ENCODE measurements at regions not wholly inside any gene's neighbourhood (a gene's known extent, or its start where the extent isn't known, plus 50 kb on each side); places are given as distances from the start of the nearest gene placed in this dataset.
"Not testable (repeated sequence)": the region's sequence is repeated elsewhere in the genome, so short reads cannot be mapped to it uniquely, and the experiment has no call there.

- Histone ChIP-seq H3K9ac (ENCODE audit: low read depth, low read length, poor library complexity) (no peak overlapping the region), H2AK5ac (ENCODE audit: low read depth, low read length) (no peak overlapping the region), H3K14ac (ENCODE audit: low read length) (no peak overlapping the region), H3K4me3 (ENCODE audit: low read length in 2 of 2) (no peak overlapping the region), H3K27me3 (ENCODE audit: control insufficient read depth in 3 of 3, insufficient read depth in 3 of 3, low read depth in 1 of 3, low read length in 3 of 3) (no peaks in the 10 kb centered on the region), H3K36me3 (replicated peaks in 1 of 2; ENCODE audit: control insufficient read depth in 2 of 2, insufficient read depth in 2 of 2, low read length in 2 of 2) (no peaks in the 10 kb centered on the region), H3K4ac (ENCODE audit: low read length) (no peak overlapping the region), H3K4me2 (ENCODE audit: insufficient read depth, low read length, poor library complexity, severe bottlenecking) (no peak overlapping the region), H4K8ac (ENCODE audit: low read depth, low read length) (no peak overlapping the region), H2BK120ac (ENCODE audit: low read depth, low read length) (no peak overlapping the region), H4K91ac (ENCODE audit: low read depth, low read length, poor library complexity) (no peak overlapping the region), H3K79me1 (ENCODE audit: low read depth, low read length) (no peaks in the 10 kb centered on the region), H2BK15ac (ENCODE audit: low read length) (no peak overlapping the region), H2BK5ac (ENCODE audit: low read length) (no peak overlapping the region), H2AFZ (ENCODE audit: low read length) (no peak overlapping the region), H3K9me3 (replicated peaks in 1 of 2; ENCODE audit: control insufficient read depth in 2 of 2, insufficient read depth in 1 of 2, low read depth in 1 of 2, low read length in 2 of 2) (peaks cover 0 to 1% of the 10 kb centered on the region in 2 donors), H2BK12ac (ENCODE audit: low read length) (no peak overlapping the region), H3K18ac (ENCODE audit: low read length) (no peak overlapping the region), H3K23ac (ENCODE audit: low read depth, low read length, poor library complexity) (no peak overlapping the region), H3K4me1 (ENCODE audit: control insufficient read depth in 2 of 2, insufficient read depth in 1 of 2, low read depth in 1 of 2, low read length in 2 of 2) (peaks cover 0 to 2% of the 10 kb centered on the region in 2 donors), H3K27ac (replicated peaks; ENCODE audit: low read length) (no peak overlapping the region)
- DNase-seq (ENCODE audit: low spot score): no peak
Observed at GRCh38 chr9:6109571-6109970, 94.1 kb upstream of the RANBP6 start.

GRCh38 chr9:6106711-6107339 lies 91.4 kb upstream of the RANBP6 start:
- H3K4ac ChIP-seq (ENCODE audit: low read length): no peak overlapping the region
- no peak overlapping the region for H2AK5ac ChIP-seq (ENCODE audit: low read depth, low read length)
- H4K8ac ChIP-seq (ENCODE audit: low read depth, low read length): no peak overlapping the region
- peak overlapping the region; percentile 68 for H2AFZ ChIP-seq (ENCODE audit: low read length)
- H2BK120ac ChIP-seq (ENCODE audit: low read depth, low read length): no peak overlapping the region
- H4K91ac ChIP-seq (ENCODE audit: low read depth, low read length, poor library complexity): no peak overlapping the region
- H3K9me3 ChIP-seq (replicated peaks in 1 of 2; ENCODE audit: control insufficient read depth in 2 of 2, insufficient read depth in 1 of 2, low read depth in 1 of 2, low read length in 2 of 2): no peaks in the 10 kb centered on the region
- H3K18ac ChIP-seq (ENCODE audit: low read length): peak overlapping the region; percentile 57
- peaks cover 0 to 2% of the 10 kb centered on the region in 2 donors for H3K4me1 ChIP-seq (ENCODE audit: control insufficient read depth in 2 of 2, insufficient read depth in 1 of 2, low read depth in 1 of 2, low read length in 2 of 2)
- H3K4me3 ChIP-seq (ENCODE audit: low read length in 2 of 2): no peak overlapping the region
- H3K9ac ChIP-seq (ENCODE audit: low read depth, low read length, poor library complexity): no peak overlapping the region
- no peak overlapping the region for H3K23ac ChIP-seq (ENCODE audit: low read depth, low read length, poor library complexity)
- H3K79me1 ChIP-seq (ENCODE audit: low read depth, low read length): no peaks in the 10 kb centered on the region
- no peak overlapping the region for H2BK12ac ChIP-seq (ENCODE audit: low read length)
- H3K36me3 ChIP-seq (replicated peaks in 1 of 2; ENCODE audit: control insufficient read depth in 2 of 2, insufficient read depth in 2 of 2, low read length in 2 of 2): no peaks in the 10 kb centered on the region
- no peak overlapping the region for H3K14ac ChIP-seq (ENCODE audit: low read length)
- no CpG with 5 or more reads among the region's 2 CpGs for WGBS, 2 donors (ENCODE audit: extremely low coverage in 2 of 2, insufficient read length in 2 of 2, insufficient replicate concordance in 1 of 2)
- no peak overlapping the region for H3K27ac ChIP-seq (replicated peaks; ENCODE audit: low read length)
- H2BK5ac ChIP-seq (ENCODE audit: low read length): no peak overlapping the region
- no peaks in the 10 kb centered on the region for H3K27me3 ChIP-seq (ENCODE audit: control insufficient read depth in 3 of 3, insufficient read depth in 3 of 3, low read depth in 1 of 3, low read length in 3 of 3)
- no peak overlapping the region for H3K4me2 ChIP-seq (ENCODE audit: insufficient read depth, low read length, poor library complexity, severe bottlenecking)
- peak; percentile 32 for DNase-seq (ENCODE audit: low spot score)
- no peak overlapping the region for H2BK15ac ChIP-seq (ENCODE audit: low read length)

GRCh38 chr9:6105738-6106137 lies 90.3 kb upstream of the RANBP6 start:
- peaks cover 0 to 2% of the 10 kb centered on the region in 2 donors for H3K4me1 ChIP-seq (ENCODE audit: control insufficient read depth in 2 of 2, insufficient read depth in 1 of 2, low read depth in 1 of 2, low read length in 2 of 2)
- H3K9me3 ChIP-seq (replicated peaks in 1 of 2; ENCODE audit: control insufficient read depth in 2 of 2, insufficient read depth in 1 of 2, low read depth in 1 of 2, low read length in 2 of 2): no peaks in the 10 kb centered on the region
- H3K14ac ChIP-seq (ENCODE audit: low read length): no peak overlapping the region
- no peak overlapping the region for H2BK120ac ChIP-seq (ENCODE audit: low read depth, low read length)
- H3K27ac ChIP-seq (replicated peaks; ENCODE audit: low read length): no peak overlapping the region
- H4K91ac ChIP-seq (ENCODE audit: low read depth, low read length, poor library complexity): no peak overlapping the region
- H2BK15ac ChIP-seq (ENCODE audit: low read length): no peak overlapping the region
- no peak overlapping the region for H2AK5ac ChIP-seq (ENCODE audit: low read depth, low read length)
- no peaks in the 10 kb centered on the region for H3K79me1 ChIP-seq (ENCODE audit: low read depth, low read length)
- no peak overlapping the region for H4K8ac ChIP-seq (ENCODE audit: low read depth, low read length)
- no peak overlapping the region for H2BK12ac ChIP-seq (ENCODE audit: low read length)
- H3K9ac ChIP-seq (ENCODE audit: low read depth, low read length, poor library complexity): no peak overlapping the region
- no peak overlapping the region for H3K23ac ChIP-seq (ENCODE audit: low read depth, low read length, poor library complexity)
- no peak overlapping the region for H3K4ac ChIP-seq (ENCODE audit: low read length)
- no peaks in the 10 kb centered on the region for H3K36me3 ChIP-seq (replicated peaks in 1 of 2; ENCODE audit: control insufficient read depth in 2 of 2, insufficient read depth in 2 of 2, low read length in 2 of 2)
- no peak for DNase-seq (ENCODE audit: low spot score)
- H3K4me3 ChIP-seq (ENCODE audit: low read length in 2 of 2): no peak overlapping the region
- H2AFZ ChIP-seq (ENCODE audit: low read length): no peak overlapping the region
- H3K4me2 ChIP-seq (ENCODE audit: insufficient read depth, low read length, poor library complexity, severe bottlenecking): no peak overlapping the region
- no peaks in the 10 kb centered on the region for H3K27me3 ChIP-seq (ENCODE audit: control insufficient read depth in 3 of 3, insufficient read depth in 3 of 3, low read depth in 1 of 3, low read length in 3 of 3)
- H2BK5ac ChIP-seq (ENCODE audit: low read length): no peak overlapping the region
- H3K18ac ChIP-seq (ENCODE audit: low read length): no peak overlapping the region
- no CpG with 5 or more reads among the region's 1 CpG for WGBS, 2 donors (ENCODE audit: extremely low coverage in 2 of 2, insufficient read length in 2 of 2, insufficient replicate concordance in 1 of 2)

GRCh38 chr9:6104406-6104805 lies 89.0 kb upstream of the RANBP6 start:
- H3K4ac ChIP-seq (ENCODE audit: low read length); H2BK12ac ChIP-seq (ENCODE audit: low read length); H4K8ac ChIP-seq (ENCODE audit: low read depth, low read length); H3K9me3 ChIP-seq (replicated peaks in 1 of 2; ENCODE audit: control insufficient read depth in 2 of 2, insufficient read depth in 1 of 2, low read depth in 1 of 2, low read length in 2 of 2); H3K4me3 ChIP-seq (ENCODE audit: low read length in 2 of 2); H2BK120ac ChIP-seq (ENCODE audit: low read depth, low read length); H3K79me1 ChIP-seq (ENCODE audit: low read depth, low read length); H3K27me3 ChIP-seq (ENCODE audit: control insufficient read depth in 3 of 3, insufficient read depth in 3 of 3, low read depth in 1 of 3, low read length in 3 of 3); H3K9ac ChIP-seq (ENCODE audit: low read depth, low read length, poor library complexity); H3K36me3 ChIP-seq (replicated peaks in 1 of 2; ENCODE audit: control insufficient read depth in 2 of 2, insufficient read depth in 2 of 2, low read length in 2 of 2); H3K14ac ChIP-seq (ENCODE audit: low read length); H4K91ac ChIP-seq (ENCODE audit: low read depth, low read length, poor library complexity); H2BK5ac ChIP-seq (ENCODE audit: low read length); H2AK5ac ChIP-seq (ENCODE audit: low read depth, low read length); H2BK15ac ChIP-seq (ENCODE audit: low read length); H3K4me2 ChIP-seq (ENCODE audit: insufficient read depth, low read length, poor library complexity, severe bottlenecking); H3K4me1 ChIP-seq (ENCODE audit: control insufficient read depth in 2 of 2, insufficient read depth in 1 of 2, low read depth in 1 of 2, low read length in 2 of 2); H3K27ac ChIP-seq (replicated peaks; ENCODE audit: low read length); H2AFZ ChIP-seq (ENCODE audit: low read length); H3K23ac ChIP-seq (ENCODE audit: low read depth, low read length, poor library complexity); DNase-seq (ENCODE audit: low spot score); H3K18ac ChIP-seq (ENCODE audit: low read length): not testable (repeated sequence)
- no CpG with 5 or more reads among the region's 3 CpGs for WGBS, 2 donors (ENCODE audit: extremely low coverage in 2 of 2, insufficient read length in 2 of 2, insufficient replicate concordance in 1 of 2)
